Ovary (tissue), 7 donors: ENCODE measurements at regions not wholly inside any gene's neighbourhood (a gene's known extent, or its start where the extent isn't known, plus 50 kb on each side); places are given as distances from the start of the nearest gene placed in this dataset.

Experiments
- DNase-seq, 5 donors: peaks; one replicate each; pipeline ENCODE4 v3.0.0-alpha.2; 2019 to 2020
- H3K27ac ChIP-seq, 2 donors: fragments of 200-600 bp; one replicate each; pipeline versions ENCODE4 v1.5.1 to v1.8.0; 2019 to 2022
- H3K27me3 ChIP-seq: fragments of 200-600 bp; one replicate; pipeline ENCODE4 v1.8.0; 2022
- H3K36me3 ChIP-seq: fragments of 200-600 bp; sonication (generic); one replicate; pipeline ENCODE4 v1.5.1; 2019
- H3K4me1 ChIP-seq: one replicate; pipeline ENCODE4 v1.8.1; 2013; ENCODE audit warnings: mild to moderate bottlenecking, moderate library complexity; ENCODE audit not compliant: insufficient read depth
- H3K4me3 ChIP-seq: fragments of 200-600 bp; sonication (generic); one replicate; pipeline ENCODE4 v1.5.1; 2017
- H3K9me3 ChIP-seq, 2 donors: fragments of 200-600 bp in 1 of 2; sonication (generic) in 1 of 2; one replicate each; pipeline versions ENCODE4 v1.5.1 to v1.8.1; 2013 to 2019; ENCODE audit warnings: mild to moderate bottlenecking in 1 of 2, moderate library complexity in 1 of 2
- EP300 ChIP-seq: sonication (generic); formaldehyde crosslinking; IDR thresholded peaks from one replicate; pipeline ENCODE4 v1.6.1; 2017; ENCODE audit warnings: antibody characterized with exemption
- POLR2A ChIP-seq: fragments of 450-650 bp; IDR thresholded peaks from one replicate; pipeline ENCODE4 v1.6.1; 2017; ENCODE audit warnings: antibody characterized with exemption, mild to moderate bottlenecking, moderate library complexity
- WGBS, 3 donors: extraction: QIAGEN DNeasy Blood & Tissue Kit in 1 of 3; methylation state at CpG; one replicate each; pipeline versions ENCODE4 v1.1.5 to v1.1.7; 2013 to 2017; 5-methylcytosine and 5-hydroxymethylcytosine counted together
- intact Hi-C, 4 donors: fragments of 100-400 bp; cut with DNase I; formaldehyde crosslinking; loops; one replicate each; pipeline versions ENCODE4 v1.11.0 to v1.15.1; 2022 to 2023
- TF ChIP-seq, protein P1 (sequence below), 3 donors: fragments of 450-650 bp in 2 of 3; fragments of 200-600 bp in 1 of 3; IDR thresholded peaks; one replicate each; pipeline versions ENCODE4 v1.5.1 to v1.8.0; 2016 to 2022; ENCODE audit warnings: antibody characterized with exemption in 3 of 3, mild to moderate bottlenecking in 1 of 3
- donor health status: DM: no; HTN: no; CAD: no; lungs with moderate emphysema.
- donor health status: DM: no; HTN: no; CAD: no.
- donor health status: Bipolar disorder and iron deficiency.
- donor health status: DM: no; HTN: no; CAD: no.
- donor health status: DM: yes; HTN: yes; CAD: no.

DNA sequence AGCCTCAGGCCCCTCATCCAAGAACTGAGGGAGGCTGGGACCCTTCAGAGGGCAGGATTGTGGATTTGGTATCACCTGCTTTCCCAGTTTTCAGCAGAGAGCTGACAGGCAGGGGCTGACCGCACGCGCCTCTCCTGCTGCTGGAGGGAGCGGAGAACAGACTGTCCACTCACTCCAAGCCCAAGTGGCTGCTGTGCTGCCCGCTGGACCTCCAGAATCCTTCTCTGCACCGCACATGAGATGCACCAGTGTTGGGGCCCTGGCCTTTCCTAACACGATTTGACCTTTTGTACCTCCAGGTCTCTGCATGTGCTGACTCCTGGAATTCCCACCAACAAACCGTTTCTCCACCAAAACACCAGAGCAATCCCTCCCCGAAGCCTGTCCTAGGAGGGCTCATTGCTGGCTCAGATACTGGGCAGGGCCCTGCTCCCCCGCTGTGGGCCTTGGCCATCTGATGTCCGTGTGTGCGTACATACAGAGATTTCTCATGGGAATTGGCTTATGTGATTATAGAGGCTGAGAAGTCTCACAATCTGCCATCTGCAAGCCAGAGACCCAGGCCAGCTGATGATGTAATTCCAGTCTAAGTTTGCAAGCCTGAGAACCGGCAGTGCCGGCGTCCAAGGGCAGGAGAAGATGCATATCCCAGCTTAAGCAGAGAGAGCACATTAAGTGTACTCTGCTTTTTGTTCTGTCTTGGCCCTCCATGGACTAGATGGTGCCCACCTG, 141.7 kb downstream of the GADD45G start:
- intact Hi-C loops, result no loop called here
- 64 to 72% (median 70%) methylated on average over 14 to 15 of the region's 15 CpGs for WGBS, 3 donors
- H3K27me3 ChIP-seq, result no peaks in the 10 kb centered on the region
- H3K4me3 ChIP-seq, result no peak overlapping the region
- TF ChIP-seq POLR2A (no peak), EP300 (no peak)
- no peaks in the 10 kb centered on the region for H3K9me3 ChIP-seq
- H3K36me3 ChIP-seq, result no peaks in the 10 kb centered on the region
- no peak overlapping the region for H3K27ac ChIP-seq
- H3K4me1 ChIP-seq, result peaks cover 12% of the 10 kb centered on the region
- peak in 1 of 5 donors; percentile 62 for DNase-seq

DNA sequence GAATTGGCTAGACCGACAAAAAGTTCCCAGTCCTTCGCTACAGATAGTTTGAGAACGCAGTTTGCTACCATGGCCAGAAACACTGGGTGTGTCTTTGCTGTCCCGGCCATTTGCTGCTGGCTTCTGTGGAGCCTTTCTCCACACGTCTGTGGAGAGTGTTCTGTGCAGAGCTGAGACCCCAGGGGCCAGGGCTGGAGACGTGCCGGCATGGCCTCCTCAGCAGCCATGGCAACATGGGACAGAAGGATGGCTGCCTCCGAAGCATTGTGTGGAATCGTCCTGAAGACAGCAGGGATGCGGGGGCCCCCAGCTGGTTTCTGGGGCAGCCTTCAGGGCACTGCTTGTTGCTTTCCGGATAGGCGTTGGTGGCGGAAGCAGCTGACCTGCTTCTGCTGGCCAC, 142.8 kb downstream of the GADD45G start:
- H3K27ac ChIP-seq, result no peak overlapping the region
- intact Hi-C loops, result no loop called here
- H3K36me3 ChIP-seq, result no peaks in the 10 kb centered on the region
- TF ChIP-seq POLR2A, result no peak
- TF ChIP-seq, protein P1, sequence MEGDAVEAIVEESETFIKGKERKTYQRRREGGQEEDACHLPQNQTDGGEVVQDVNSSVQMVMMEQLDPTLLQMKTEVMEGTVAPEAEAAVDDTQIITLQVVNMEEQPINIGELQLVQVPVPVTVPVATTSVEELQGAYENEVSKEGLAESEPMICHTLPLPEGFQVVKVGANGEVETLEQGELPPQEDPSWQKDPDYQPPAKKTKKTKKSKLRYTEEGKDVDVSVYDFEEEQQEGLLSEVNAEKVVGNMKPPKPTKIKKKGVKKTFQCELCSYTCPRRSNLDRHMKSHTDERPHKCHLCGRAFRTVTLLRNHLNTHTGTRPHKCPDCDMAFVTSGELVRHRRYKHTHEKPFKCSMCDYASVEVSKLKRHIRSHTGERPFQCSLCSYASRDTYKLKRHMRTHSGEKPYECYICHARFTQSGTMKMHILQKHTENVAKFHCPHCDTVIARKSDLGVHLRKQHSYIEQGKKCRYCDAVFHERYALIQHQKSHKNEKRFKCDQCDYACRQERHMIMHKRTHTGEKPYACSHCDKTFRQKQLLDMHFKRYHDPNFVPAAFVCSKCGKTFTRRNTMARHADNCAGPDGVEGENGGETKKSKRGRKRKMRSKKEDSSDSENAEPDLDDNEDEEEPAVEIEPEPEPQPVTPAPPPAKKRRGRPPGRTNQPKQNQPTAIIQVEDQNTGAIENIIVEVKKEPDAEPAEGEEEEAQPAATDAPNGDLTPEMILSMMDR (IDR thresholded peaks at IDR 0.05), result no peak
- DNase-seq, result no peak
- peaks cover 12% of the 10 kb centered on the region for H3K4me1 ChIP-seq
- no peaks in the 10 kb centered on the region for H3K27me3 ChIP-seq
- no peak overlapping the region for H3K4me3 ChIP-seq
- WGBS, 3 donors, result 87 to 90% (median 89%) methylated on average over 13 of the region's 13 CpGs
- no peaks in the 10 kb centered on the region for H3K9me3 ChIP-seq

DNA sequence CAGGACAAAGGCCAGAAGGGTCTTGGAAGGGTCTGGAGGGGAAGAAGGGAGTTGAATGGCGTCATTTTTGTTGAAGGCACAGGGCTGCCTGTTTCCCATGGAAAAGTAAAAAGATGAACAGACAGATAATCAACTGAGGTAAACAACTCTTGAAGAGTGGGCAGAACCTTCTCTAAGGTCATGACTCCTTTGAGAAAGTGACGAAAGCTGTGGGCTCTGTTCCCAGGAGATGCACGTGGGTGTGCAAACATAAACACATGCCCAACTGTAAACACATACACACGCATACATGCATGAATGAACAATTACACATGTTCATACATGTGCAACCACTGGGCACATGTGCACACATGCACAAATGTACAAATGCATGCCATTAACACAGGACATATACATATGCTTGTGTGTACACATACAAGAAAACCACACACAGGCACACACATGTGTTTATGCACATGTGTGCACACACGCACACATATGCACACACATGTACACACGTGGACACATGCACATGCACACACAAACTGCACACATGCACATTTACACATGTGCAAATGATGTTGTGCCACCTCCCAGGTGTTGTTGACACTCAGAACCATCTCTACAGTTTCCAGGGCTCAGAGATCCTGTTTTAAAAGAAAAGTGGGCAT, 143.3 kb downstream of the GADD45G start:
- Histone ChIP-seq H3K27me3 (no peaks in the 10 kb centered on the region), H3K4me1 (peaks cover 12% of the 10 kb centered on the region), H3K4me3 (no peak overlapping the region), H3K36me3 (no peaks in the 10 kb centered on the region), H3K9me3 (no peaks in the 10 kb centered on the region), H3K27ac (no peak overlapping the region)
- intact Hi-C loops, result no loop called here
- 59 to 69% (median 66%) methylated on average over 6 of the region's 6 CpGs for WGBS, 3 donors
- DNase-seq, result no peak
- TF ChIP-seq, protein P1 (IDR thresholded peaks at IDR 0.05), result no peak
- TF ChIP-seq POLR2A (no peak), EP300 (no peak)

DNA sequence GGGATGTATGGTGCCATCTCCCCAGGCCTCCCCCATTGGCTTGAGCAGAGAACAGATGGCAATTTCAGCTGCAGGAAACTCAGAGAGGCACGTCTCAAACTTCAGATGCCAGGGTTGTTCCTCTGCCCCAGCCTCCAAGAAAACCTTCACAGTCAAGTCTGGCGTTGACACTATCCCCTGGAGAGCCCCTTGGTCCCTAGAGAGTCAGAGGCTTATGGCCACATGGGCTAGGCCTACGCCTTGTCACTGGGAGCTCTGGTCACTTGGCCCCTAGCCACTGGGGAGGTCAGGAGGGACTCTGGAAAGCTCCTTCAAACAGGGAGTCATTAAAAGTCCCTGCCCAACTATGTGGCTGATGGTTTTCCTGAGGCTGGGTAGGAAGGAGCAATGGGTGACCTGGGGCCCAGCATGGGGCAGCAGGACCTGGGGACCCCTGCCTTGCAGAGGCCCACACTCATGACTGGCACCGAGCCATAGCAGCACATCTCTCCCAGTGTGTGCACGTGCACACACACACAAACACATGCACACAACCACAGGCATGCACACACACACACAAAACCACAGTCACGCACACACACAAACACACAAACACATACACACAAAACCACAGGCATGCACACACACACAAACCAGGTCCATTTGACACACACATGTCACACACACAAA, 144.2 kb downstream of the GADD45G start:
- no peak for DNase-seq
- H3K27ac ChIP-seq, result no peak overlapping the region
- H3K4me3 ChIP-seq, result no peak overlapping the region
- TF ChIP-seq EP300, result no peak
- TF ChIP-seq POLR2A, result no peak
- TF ChIP-seq, protein P1 (IDR thresholded peaks at IDR 0.05), result no peak
- WGBS, 3 donors, result 87 to 96% (median 91%) methylated on average over 6 of the region's 6 CpGs
- no peaks in the 10 kb centered on the region for H3K36me3 ChIP-seq
- no peaks in the 10 kb centered on the region for H3K9me3 ChIP-seq
- no peaks in the 10 kb centered on the region for H3K27me3 ChIP-seq
- H3K4me1 ChIP-seq, result peaks cover 12% of the 10 kb centered on the region
- intact Hi-C loops, result no loop called here
